Large intestine (tissue), 3 donors: ENCODE measurements at regions not wholly inside any gene's neighbourhood (a gene's known extent, or its start where the extent isn't known, plus 50 kb on each side); places are given as distances from the start of the nearest gene placed in this dataset.

Experiments used
- DNase-seq, 2 donors: peaks; one replicate each; pipeline versions ENCODE4 v3.0.0 to v3.0.0-alpha.2; 2013
- H3K27ac ChIP-seq: one replicate; pipeline ENCODE4 v1.5.1; 2013; ENCODE audit warnings: low read length
- H3K27me3 ChIP-seq: 2 replicates; pipeline ENCODE4 v1.6.1; 2013; ENCODE audit warnings: low read length; ENCODE audit not compliant: control insufficient read depth, insufficient read depth
- H3K36me3 ChIP-seq: 2 replicates; pipeline ENCODE4 v1.6.1; 2013; ENCODE audit warnings: low read length; ENCODE audit not compliant: control insufficient read depth, insufficient read depth
- H3K4me1 ChIP-seq: one replicate; pipeline ENCODE4 v1.6.1; 2013; ENCODE audit warnings: low read length; ENCODE audit not compliant: control insufficient read depth, insufficient read depth
- H3K4me3 ChIP-seq: one replicate; pipeline ENCODE4 v1.5.1; 2013; ENCODE audit warnings: low read length
- H3K9me3 ChIP-seq: one replicate; pipeline ENCODE4 v1.6.1; 2013; ENCODE audit warnings: mild to moderate bottlenecking, low read depth, low read length, moderate library complexity; ENCODE audit not compliant: control insufficient read depth
- WGBS: methylation state at CpG from one replicate; pipeline ENCODE4 v1.1.5; 2013; ENCODE audit warnings: low lambda C conversion rate; ENCODE audit not compliant: insufficient coverage; 5-methylcytosine and 5-hydroxymethylcytosine counted together

DNA sequence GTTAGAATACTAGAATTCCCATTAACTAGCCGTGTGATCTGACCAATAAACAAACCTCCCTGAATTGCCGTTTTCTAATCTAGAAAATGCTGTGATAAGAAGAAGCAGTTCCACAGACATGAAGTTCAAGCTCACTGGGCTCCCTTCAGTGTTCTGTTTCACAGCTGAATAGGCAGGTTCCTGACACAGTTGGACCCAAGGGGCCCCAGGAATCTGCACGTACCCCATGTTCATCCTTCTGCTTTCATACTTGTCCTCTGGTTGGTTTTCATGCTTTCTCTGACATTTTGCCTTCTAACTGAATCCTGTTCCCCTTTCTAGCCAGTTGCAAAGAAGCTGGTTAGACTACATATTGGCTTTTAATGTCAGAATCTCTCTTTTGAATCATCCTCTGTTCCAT is 374.1 kb upstream of the MAD2L1 start:
- H3K27me3 ChIP-seq, result no peaks in the 10 kb centered on the region
- DNase-seq, result no peak
- no peaks in the 10 kb centered on the region for H3K36me3 ChIP-seq
- no peak overlapping the region for H3K27ac ChIP-seq
- H3K4me1 ChIP-seq, result no peaks in the 10 kb centered on the region
- H3K9me3 ChIP-seq, result no peaks in the 10 kb centered on the region
- H3K4me3 ChIP-seq, result no peak overlapping the region
- WGBS, result no CpG with 5 or more reads among the region's 3 CpGs

DNA sequence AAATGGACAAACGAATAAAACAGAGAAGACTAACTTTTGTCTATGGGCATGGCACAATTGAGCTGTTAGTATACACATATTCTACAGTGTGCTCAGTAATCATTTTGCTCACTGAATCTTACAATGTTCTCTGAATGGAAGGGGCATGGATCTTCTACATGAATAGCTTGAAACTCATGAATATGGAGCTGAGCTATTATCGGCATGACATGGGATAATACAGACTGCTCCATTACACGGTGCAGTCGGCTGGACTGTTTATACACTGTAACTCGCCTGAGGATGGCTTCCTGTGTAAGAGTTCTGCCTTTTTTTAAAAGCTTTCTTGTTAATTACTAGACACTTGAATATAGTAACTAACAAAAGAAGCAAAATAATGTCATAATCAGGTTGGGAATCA is 368.5 kb upstream of the MAD2L1 start:
- Histone ChIP-seq H3K4me3 (no peak overlapping the region), H3K9me3 (no peaks in the 10 kb centered on the region)
- 82% methylated on average over 3 of the region's 5 CpGs for WGBS

GRCh38 chr4:120434756-120435155 is 368.1 kb upstream of the MAD2L1 start:
- WGBS, result 100% methylated on average over 1 of the region's 2 CpGs
- Histone ChIP-seq H3K27ac (no peak overlapping the region), H3K36me3 (no peaks in the 10 kb centered on the region), H3K9me3 (no peaks in the 10 kb centered on the region), H3K4me1 (no peaks in the 10 kb centered on the region), H3K27me3 (no peaks in the 10 kb centered on the region), H3K4me3 (no peak overlapping the region)
- DNase-seq, result no peak

More for the DNA sequence above, 368.5 kb upstream of the MAD2L1 start:
- no peaks in the 10 kb centered on the region for H3K27me3 ChIP-seq
- H3K4me1 ChIP-seq, result no peaks in the 10 kb centered on the region
- DNase-seq, result no peak
- no peak overlapping the region for H3K27ac ChIP-seq
- H3K36me3 ChIP-seq, result no peaks in the 10 kb centered on the region

DNA sequence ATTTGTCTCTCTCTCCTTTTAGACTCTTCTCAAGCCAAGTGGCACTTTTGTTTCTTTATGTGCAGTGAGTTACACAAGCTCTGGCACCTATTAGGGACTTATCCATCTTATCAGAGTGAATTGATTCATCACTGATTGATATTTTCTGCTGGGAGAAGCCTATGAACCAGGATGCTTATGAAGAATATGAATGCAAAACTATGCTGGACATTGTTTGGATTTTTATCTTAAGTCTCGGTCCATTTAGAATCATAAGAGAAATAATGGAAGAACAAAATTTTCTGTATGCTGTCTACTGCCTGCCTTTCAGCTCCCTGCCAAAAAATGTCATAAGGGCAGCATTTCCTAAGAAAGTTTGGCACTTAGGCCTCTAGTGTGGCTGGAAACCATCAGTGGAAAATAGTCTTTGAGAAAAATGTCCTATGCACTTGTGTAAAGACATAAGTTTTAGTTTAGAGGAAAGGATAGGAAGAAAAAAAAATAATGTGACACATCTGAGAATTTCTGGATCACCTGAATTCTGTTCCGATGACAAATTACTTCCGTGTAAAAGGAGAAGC is 365.7 kb upstream of the MAD2L1 start:
- no peaks in the 10 kb centered on the region for H3K36me3 ChIP-seq
- WGBS, result 100% methylated on average over 1 of the region's 3 CpGs
- H3K9me3 ChIP-seq, result no peaks in the 10 kb centered on the region
- no peak overlapping the region for H3K27ac ChIP-seq
- H3K4me3 ChIP-seq, result no peak overlapping the region
- DNase-seq, result no peak
- no peaks in the 10 kb centered on the region for H3K4me1 ChIP-seq
- H3K27me3 ChIP-seq, result no peaks in the 10 kb centered on the region

DNA sequence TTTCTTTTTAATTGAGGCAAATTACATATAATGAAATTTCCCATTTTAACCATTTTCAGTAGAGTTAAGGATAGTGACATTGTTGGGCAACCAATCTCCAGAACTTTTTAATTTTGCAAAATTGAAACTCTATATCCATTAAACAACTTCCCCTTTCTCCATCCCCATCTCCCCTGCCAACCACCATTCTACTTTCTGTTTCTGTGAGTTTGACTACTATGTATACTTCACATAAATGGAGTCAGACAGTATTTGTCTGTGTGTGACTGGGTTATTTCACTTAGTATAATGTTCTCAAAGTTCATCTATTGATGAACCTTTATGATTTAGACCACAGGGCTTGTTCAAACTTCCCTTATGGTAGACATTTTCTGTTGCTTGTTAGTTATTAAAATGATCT is 364.5 kb upstream of the MAD2L1 start:
- H3K9me3 ChIP-seq, result no peaks in the 10 kb centered on the region
- no peaks in the 10 kb centered on the region for H3K36me3 ChIP-seq
- DNase-seq, result no peak
- H3K4me3 ChIP-seq, result no peak overlapping the region
- no peaks in the 10 kb centered on the region for H3K27me3 ChIP-seq
- no peaks in the 10 kb centered on the region for H3K4me1 ChIP-seq
- H3K27ac ChIP-seq, result no peak overlapping the region

- Histone ChIP-seq H3K4me3 (no peak overlapping the region), H3K27me3 (no peaks in the 10 kb centered on the region), H3K36me3 (no peaks in the 10 kb centered on the region), H3K27ac (no peak overlapping the region), H3K4me1 (no peaks in the 10 kb centered on the region), H3K9me3 (no peaks in the 10 kb centered on the region)
- DNase-seq, result no peak
Observed at GRCh38 chr4:120418146-120418545, 351.5 kb upstream of the MAD2L1 start.

DNA sequence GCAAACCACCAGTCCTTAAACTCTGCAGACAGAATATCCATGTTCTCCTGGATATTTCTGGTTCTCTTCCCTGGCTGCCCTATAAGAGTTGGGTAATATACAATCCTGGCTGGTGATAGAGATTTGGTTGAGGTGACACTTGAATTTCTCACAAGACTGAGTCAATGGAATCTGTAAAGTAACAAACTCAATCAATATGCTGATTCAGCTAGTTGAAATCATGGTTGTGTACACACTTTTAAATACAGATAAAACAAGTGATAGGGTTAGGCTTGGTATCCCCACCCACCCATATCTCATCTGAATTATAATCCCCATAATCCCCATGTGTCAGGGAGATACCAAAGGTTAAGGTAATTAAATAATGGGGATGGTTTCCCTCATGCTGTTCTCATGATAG is 349.2 kb upstream of the MAD2L1 start:
- Histone ChIP-seq H3K27me3 (no peaks in the 10 kb centered on the region), H3K9me3 (no peaks in the 10 kb centered on the region), H3K27ac (no peak overlapping the region), H3K36me3 (no peaks in the 10 kb centered on the region), H3K4me1 (no peaks in the 10 kb centered on the region), H3K4me3 (no peak overlapping the region)
- no peak for DNase-seq

DNA sequence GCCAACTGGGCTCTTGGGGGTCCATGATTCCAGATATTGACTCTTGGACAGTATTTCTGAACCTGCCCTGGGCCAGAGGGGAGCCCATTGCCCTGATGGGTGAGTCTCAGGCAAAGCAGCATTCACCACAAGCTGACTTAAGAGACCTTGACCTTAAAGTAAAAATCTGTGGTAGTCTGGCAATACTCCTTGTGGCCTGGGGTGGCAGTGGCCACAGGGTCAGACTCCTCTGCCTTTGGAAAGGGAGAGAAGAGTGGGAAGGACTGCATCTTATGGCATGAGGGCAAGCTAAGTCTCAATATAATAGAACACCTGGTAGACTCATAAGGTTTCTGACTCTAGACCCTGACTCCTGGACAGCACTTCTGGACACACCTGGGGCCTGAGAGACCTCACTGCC is 340.3 kb upstream of the MAD2L1 start:
- DNase-seq, result no peak
- H3K4me3 ChIP-seq, result no peak overlapping the region
- no peaks in the 10 kb centered on the region for H3K36me3 ChIP-seq
- H3K9me3 ChIP-seq, result peaks cover 3% of the 10 kb centered on the region
- H3K27ac ChIP-seq, result no peak overlapping the region
- H3K27me3 ChIP-seq, result no peaks in the 10 kb centered on the region
- H3K4me1 ChIP-seq, result no peaks in the 10 kb centered on the region

- Histone ChIP-seq H3K4me3 (no peak overlapping the region), H3K9me3 (peaks cover 3% of the 10 kb centered on the region), H3K27ac (no peak overlapping the region), H3K27me3 (no peaks in the 10 kb centered on the region), H3K4me1 (no peaks in the 10 kb centered on the region), H3K36me3 (no peaks in the 10 kb centered on the region)
- no peak for DNase-seq
- WGBS, result 100% methylated on average over 2 of the region's 2 CpGs
Observed at GRCh38 chr4:120403296-120403695, 336.6 kb upstream of the MAD2L1 start.

DNA sequence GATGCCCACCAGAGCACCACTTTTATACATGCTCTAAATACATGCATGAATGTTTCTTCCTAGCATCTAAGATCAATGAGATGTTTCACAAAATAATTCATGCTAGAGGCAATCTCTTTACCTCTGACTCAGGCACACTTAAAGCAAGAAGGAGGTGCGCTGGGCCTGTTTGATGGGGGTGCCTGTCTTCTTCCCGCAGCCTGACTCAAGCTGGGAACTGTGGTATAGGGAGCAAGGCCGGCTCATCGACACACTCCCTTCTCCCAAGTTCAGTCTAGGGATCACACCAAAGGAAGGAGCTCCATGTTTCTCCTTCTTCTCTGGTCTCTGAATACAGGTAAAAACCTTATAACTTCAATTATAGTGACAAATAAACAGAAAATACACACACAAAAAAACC is 333.8 kb upstream of the MAD2L1 start:
- H3K9me3 ChIP-seq, result no peaks in the 10 kb centered on the region
- H3K4me3 ChIP-seq, result no peak overlapping the region
- H3K27ac ChIP-seq, result no peak overlapping the region
- H3K36me3 ChIP-seq, result no peaks in the 10 kb centered on the region
- no peaks in the 10 kb centered on the region for H3K4me1 ChIP-seq
- no peak for DNase-seq
- no peaks in the 10 kb centered on the region for H3K27me3 ChIP-seq
- WGBS, result 100% methylated on average over 4 of the region's 4 CpGs

DNA sequence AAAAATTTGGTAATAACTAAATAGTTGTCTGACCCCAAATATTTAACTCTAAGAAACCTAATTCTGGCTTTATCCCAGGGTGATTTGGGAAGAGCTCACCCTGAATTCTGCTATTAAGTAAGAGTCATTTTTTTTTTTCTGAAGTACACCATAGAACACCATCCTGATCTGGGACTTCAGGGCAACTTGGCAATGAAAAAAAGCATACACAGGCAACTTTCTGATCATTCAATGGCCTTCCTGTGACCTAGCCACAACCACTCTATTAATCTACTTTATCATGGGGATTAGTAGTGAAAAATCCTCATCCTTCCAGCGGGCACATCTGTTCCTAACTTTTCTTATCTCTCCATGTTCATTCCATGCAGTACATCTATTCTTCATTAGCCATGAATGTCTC is 333.2 kb upstream of the MAD2L1 start:
- no peak overlapping the region for H3K27ac ChIP-seq
- DNase-seq, result no peak
- H3K9me3 ChIP-seq, result no peaks in the 10 kb centered on the region
- no peak overlapping the region for H3K4me3 ChIP-seq
- no peaks in the 10 kb centered on the region for H3K4me1 ChIP-seq
- 38% methylated on average over 1 of the region's 1 CpG for WGBS
- H3K27me3 ChIP-seq, result no peaks in the 10 kb centered on the region
- H3K36me3 ChIP-seq, result no peaks in the 10 kb centered on the region
